HG03039 (cell line): ENCODE measurements at regions not wholly inside any gene's neighbourhood (a gene's known extent, or its start where the extent isn't known, plus 50 kb on each side); places are given as distances from the start of the nearest gene placed in this dataset.
"Not testable (repeated sequence)": the region's sequence is repeated elsewhere in the genome, so short reads cannot be mapped to it uniquely, and the experiment has no call there.

Source experiments
- ATAC-seq: cut with Tn5 transposase; IDR thresholded peaks from one replicate; pipeline ENCODE4 v1.9.1; 2021; ENCODE audit warnings: mild to moderate bottlenecking, moderate library complexity; ENCODE audit not compliant: unreplicated experiment

DNA sequence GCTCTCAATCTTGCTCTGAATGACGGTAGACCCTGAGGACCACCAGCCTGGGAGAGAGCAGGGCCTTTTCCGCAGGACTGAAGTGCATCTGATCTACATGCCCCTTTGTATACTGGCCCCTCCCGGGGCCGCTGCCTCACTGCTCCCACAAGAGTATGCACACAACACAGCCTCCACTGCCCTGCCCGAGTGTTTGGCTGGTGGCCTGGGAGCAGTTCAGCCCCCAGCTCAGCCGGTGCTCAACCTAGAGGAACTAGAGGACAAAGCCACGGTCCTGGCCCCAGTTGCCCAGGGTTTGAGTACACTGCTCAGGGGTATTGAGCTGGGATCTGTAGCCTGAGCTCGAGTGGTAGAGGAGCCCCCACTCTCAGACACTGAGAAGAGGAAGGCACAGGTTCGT is 118.9 kb upstream of the CAB39 start:
- no peak for ATAC-seq

- no peak for ATAC-seq
These were observed 118.3 kb upstream of the CAB39 start for GRCh38 chr2:230594286-230594840.

GRCh38 chr2:230599853-230600252 is 112.8 kb upstream of the CAB39 start:
- ATAC-seq, result no peak

GRCh38 chr2:230600285-230600684 is 112.4 kb upstream of the CAB39 start:
- ATAC-seq, result no peak

DNA sequence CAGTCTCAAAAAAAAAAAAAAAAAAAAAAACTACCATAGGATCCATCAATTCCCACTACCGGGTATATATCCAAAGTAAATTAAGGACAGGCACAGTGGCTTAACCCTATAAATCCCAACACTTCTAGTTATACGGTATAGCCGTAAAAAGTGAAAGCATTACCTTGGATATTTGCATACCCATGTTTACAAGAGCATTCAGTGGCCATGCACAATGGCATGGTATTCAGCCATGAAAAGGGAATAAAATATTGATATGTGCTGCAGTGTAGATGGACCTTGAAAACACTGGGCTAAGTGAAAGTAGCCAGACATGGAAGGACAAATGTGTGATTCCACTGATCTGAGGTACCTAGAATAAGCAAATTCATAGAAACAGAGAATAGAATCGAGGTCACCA is 111.8 kb upstream of the CAB39 start:
- ATAC-seq, result no peak

GRCh38 chr2:230601510-230601909 is 111.1 kb upstream of the CAB39 start:
- ATAC-seq, result peak; percentile 47

DNA sequence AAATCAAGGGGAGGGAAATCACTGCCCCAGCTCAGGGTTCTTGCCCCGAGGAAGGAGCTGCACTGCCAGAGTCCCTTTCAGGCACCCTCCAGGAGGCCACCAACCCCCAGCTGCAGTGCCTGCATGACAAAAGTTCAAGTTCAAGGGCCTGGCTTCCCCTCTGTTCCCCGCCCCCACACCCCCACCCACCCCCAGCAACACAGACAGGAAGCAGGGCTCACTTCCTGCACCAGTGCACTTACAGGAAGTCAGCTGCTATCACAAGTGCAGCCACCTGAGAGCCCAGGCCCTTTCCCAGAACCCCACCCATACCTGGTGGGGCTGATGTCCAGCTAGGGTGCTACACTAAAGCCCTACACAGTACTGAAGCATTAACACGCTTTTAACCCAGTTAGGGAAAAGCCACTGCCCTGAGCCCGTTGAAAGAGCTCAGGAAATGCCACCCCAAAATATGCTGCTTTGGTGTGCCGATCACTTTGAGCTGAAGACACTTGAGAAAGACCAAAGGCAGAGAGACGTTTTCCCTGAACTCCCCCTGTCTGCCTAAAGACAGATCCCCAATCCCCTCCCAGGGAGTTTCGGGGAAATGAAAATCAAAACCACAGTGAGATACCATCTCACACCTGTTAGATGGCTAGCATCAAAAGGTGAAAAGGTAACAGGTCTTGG is 109.9 kb upstream of the CAB39 start:
- peak; percentile 46 for ATAC-seq

DNA sequence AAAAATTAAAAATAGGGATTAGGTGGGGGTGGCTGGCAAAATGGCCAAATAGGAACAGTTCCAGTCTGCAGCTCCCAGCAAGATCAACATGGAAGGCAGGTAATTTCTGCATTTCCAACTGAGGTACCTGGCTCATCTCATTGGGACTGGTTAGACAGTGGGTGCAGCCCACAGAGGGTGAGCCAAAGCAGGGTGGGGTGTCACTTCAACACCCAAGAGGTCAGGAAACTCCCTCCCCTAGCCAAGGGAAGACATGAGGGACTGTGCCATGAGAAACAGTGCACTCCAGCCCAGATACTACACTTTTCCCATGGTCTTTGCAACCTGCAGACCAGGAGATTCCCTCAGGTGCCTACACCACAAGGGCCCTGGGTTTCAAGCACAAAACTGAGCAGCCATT is 109.3 kb upstream of the CAB39 start:
- not testable (repeated sequence) for ATAC-seq

DNA sequence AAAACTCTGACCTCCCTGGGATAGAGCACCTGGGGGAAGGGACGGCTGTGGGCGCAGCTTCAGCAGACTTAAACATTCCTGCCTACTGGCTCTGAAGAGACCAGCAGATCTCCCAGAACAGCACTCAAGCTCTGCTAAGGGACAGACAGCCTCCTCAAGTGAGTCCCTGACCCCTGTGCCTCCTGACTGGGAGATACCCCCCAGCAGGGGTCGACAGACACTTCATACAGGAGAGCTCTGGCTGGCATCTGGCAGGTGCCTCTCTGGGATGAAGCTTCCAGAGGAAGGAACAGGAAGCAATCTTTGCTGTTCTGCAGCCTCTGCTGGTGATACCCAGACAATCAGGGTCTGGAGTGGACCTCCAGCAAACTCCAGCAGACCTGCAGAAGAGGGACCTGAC is 108.5 kb upstream of the CAB39 start:
- ATAC-seq, result not testable (repeated sequence)

DNA sequence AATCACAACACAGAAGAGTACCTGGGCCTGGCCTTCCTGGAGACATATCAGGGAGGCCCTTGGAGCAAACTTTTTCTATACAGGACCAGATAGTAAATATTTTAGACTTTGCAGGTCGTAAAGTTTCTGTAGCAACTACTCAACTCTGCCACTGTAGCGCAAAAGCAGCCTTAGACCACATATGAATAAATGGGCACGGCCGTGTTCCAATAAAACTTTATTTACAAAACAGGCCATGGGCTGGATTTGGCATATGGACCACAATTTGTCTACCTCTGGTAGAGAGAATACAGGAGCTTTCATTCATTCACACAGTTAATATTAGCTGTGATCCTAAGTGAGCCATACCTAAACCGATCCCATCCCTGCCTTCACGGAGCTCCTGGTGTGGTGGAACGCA is 98.6 kb upstream of the CAB39 start:
- no peak for ATAC-seq

DNA sequence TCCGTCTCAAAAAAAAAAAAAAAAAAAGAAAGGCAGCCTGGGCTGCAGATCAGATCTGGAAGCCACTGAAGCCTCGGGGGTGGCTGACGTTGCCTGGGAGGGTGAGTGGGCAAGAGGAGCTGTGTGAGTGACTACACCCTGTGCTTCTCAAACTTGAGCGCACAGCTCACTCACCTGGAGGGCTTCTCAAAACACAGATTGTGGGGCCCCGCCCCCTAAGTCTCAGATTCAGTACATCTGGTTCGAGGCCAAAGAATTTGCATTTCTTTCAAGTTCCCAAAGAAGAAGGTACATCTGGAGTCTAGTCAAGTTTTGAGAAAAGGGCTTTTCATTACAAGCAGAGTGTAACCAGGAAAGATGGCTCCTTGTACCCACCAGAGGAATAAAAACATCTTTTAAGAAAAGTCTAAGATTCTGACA is 97.7 kb upstream of the CAB39 start:
- peak; percentile 75 for ATAC-seq

DNA sequence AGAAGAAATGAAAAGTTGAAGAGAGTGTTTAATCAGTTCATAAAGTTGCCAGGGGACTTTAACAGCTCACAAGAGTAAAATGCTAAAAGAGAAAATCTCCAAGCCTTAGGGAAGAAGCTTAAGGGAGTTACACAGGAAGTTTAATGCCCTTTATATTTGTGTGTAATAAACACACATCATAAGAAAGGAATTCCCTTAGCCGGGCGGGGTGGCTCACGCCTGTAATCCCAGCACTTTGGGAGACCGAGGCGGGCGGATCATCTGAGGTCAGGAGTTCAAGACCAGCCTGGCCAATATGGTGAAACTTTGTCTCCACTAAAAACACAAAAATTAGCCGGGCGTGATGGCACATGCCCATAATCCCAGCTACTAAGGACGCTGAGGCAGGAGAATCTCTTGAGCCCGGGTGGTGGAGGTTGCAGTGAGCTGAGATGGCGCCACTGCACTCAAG is 95.4 kb upstream of the CAB39 start:
- not testable (repeated sequence) for ATAC-seq

GRCh38 chr2:230619491-230619890 is 93.2 kb upstream of the CAB39 start:
- no peak for ATAC-seq

- ATAC-seq, result not testable (repeated sequence)
These were observed 87.4 kb upstream of the CAB39 start for GRCh38 chr2:230625220-230625619.

GRCh38 chr2:230627091-230627490 is 85.6 kb upstream of the CAB39 start:
- ATAC-seq, result not testable (repeated sequence)

DNA sequence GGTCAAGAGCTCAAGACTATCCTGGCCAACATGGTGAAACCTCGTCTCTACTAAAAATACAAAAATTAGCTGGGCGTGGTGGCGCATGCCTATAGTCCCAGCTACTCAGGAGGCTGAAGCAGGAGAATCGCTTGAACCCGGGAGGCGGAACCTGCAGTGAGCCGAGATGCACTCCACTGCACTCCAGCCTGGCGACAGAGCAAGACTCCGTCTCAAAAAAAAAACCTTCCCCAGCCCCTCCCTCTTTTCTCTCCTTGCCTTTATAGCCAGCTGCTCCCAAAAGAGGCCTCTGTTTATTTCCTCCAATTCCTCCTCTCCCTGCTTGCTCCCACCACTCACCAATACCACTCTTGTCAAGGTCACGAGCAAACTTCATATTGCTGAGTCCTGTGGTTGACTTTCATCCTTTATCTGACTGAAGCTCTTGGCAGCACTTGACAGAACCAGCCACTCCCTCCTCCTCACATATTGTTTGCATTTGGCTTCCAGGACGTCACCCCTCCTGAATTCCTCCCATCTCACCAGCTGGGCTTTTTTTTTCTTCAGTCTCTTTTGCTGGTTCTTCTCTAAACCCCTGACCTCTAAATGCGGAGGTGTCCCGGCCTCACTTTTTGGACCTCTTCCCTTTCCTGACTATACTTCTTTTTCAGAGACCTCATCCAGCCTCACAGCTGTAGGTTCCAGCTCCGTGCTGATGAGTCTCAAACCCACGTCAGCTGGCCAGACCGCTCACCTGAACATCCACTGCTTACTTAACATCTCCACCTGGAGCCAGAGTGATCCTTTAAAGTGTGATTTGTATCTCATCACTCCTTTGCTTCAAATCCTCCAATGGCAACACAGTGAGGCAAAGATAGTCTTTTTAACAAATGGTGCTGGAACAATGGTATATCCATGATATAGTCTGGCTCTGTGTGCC is 84.6 kb upstream of the CAB39 start:
- ATAC-seq, result no peak

DNA sequence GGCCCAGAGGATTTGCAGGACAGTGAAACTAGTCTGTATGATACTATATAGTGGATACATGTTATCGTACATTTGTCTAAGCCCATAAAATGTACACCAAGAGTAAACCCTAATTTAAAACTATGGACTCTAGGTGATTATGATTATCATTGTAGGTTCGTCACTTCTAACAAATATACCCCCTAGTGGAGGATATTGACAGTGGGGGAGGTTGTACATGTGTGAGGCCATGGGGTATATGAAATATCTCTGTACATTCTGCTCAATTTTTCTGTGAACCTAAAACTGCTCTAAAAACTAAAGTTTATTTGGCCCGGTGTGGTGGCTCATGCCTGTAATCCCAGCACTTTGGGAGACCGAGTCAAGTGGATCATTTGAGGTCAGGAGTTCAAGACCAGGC is 81.2 kb upstream of the CAB39 start:
- ATAC-seq, result no peak

GRCh38 chr2:230634146-230634545 is 78.5 kb upstream of the CAB39 start:
- no peak for ATAC-seq

GRCh38 chr2:230634721-230635313 is 77.8 kb upstream of the CAB39 start:
- not testable (repeated sequence) for ATAC-seq

DNA sequence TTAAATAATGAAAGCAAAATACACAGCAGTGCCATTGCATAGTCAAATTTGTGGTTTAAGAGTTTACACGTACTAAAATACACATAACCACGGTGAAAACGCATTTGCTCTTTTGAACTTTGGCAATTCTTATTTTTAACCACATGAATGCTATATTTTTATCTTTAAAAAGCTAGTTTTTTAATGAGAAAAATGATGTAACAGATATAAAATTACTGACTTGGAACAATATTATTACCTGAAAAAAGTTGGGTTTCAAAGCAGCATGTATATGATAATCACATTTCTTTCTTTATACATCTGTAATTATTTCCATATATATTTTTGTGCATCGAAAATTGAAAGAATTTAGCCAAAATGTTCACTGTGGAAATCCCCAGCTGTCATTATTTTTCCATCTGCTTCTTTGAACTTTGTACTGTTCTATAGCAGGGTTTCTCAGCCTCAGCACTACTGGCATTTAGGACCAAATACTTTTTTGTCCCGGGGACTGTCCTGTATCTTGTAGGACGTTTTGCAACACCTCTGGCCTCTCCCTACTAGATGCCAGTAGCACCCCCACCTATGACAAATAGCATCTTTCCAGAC is 75.9 kb upstream of the CAB39 start:
- ATAC-seq, result no peak

GRCh38 chr2:230637486-230637885 is 75.2 kb upstream of the CAB39 start:
- ATAC-seq, result not testable (repeated sequence)
